CD1c-positive myeloid dendritic cell (primary cell): ENCODE measurements at regions not wholly inside any gene's neighbourhood (a gene's known extent, or its start where the extent isn't known, plus 50 kb on each side); places are given as distances from the start of the nearest gene placed in this dataset.

Source experiments
- DNase-seq: peaks from one replicate; pipeline ENCODE4 v3.0.0-alpha.2; 2016; ENCODE audit errors: extremely low spot score

GRCh38 chr7:8937204-8937603 lies 503.8 kb downstream of the NXPH1 start:
- DNase-seq: no peak

- no peak for DNase-seq
Measured at GRCh38 chr7:8938044-8938805, 504.8 kb downstream of the NXPH1 start.

GRCh38 chr7:8939446-8939845 lies 506.0 kb downstream of the NXPH1 start:
- no peak for DNase-seq

- DNase-seq: no peak
Measured at GRCh38 chr7:8963722-8964121, 530.3 kb downstream of the NXPH1 start.

GRCh38 chr7:8965177-8965576 lies 531.8 kb downstream of the NXPH1 start:
- no peak for DNase-seq

GRCh38 chr7:8973601-8974000 lies 540.2 kb downstream of the NXPH1 start:
- no peak for DNase-seq

GRCh38 chr7:8975681-8976080 lies 542.3 kb downstream of the NXPH1 start:
- no peak for DNase-seq

GRCh38 chr7:8982338-8982992 lies 549.1 kb downstream of the NXPH1 start:
- DNase-seq: no peak

GRCh38 chr7:8985255-8985654 lies 551.8 kb downstream of the NXPH1 start:
- no peak for DNase-seq

GRCh38 chr7:8988267-8988666 lies 554.9 kb downstream of the NXPH1 start:
- DNase-seq: no peak

GRCh38 chr7:8991159-8991558 lies 557.8 kb downstream of the NXPH1 start:
- no peak for DNase-seq

GRCh38 chr7:8998762-8999161 lies 565.4 kb downstream of the NXPH1 start:
- DNase-seq: no peak

GRCh38 chr7:9013940-9014339 lies 580.5 kb downstream of the NXPH1 start:
- DNase-seq: no peak

GRCh38 chr7:9017286-9017685 lies 583.9 kb downstream of the NXPH1 start:
- DNase-seq: no peak

- DNase-seq: no peak
Measured at GRCh38 chr7:9022456-9022855, 589.0 kb downstream of the NXPH1 start.

GRCh38 chr7:9023675-9024294 lies 590.4 kb downstream of the NXPH1 start:
- no peak for DNase-seq

GRCh38 chr7:9026121-9026520 lies 592.7 kb downstream of the NXPH1 start:
- DNase-seq: no peak

GRCh38 chr7:9028012-9028411 lies 594.6 kb downstream of the NXPH1 start:
- DNase-seq: no peak

- no peak for DNase-seq
Measured at GRCh38 chr7:9029681-9030530, 596.5 kb downstream of the NXPH1 start.

GRCh38 chr7:9030976-9031375 lies 597.6 kb downstream of the NXPH1 start:
- DNase-seq: no peak

- DNase-seq: no peak
Measured at GRCh38 chr7:9031386-9031785, 598.0 kb downstream of the NXPH1 start.

- no peak for DNase-seq
Measured at GRCh38 chr7:9036080-9036479, 602.7 kb downstream of the NXPH1 start.
